Panc1 (cell line): ENCODE measurements at regions not wholly inside any gene's neighbourhood (a gene's known extent, or its start where the extent isn't known, plus 50 kb on each side); places are given as distances from the start of the nearest gene placed in this dataset.

Experiments
- ATAC-seq: fragments of 200-7000 bp; cut with Tn5 transposase; 2 replicates; pipeline ENCODE4 v1.9.1; 2020; ENCODE audit warnings: mild to moderate bottlenecking, moderate library complexity
- BruUV-seq: library from RNA; stranded (reverse); fragments of 400-500 nt; replicated peaks from 2 replicates; lab custom pipeline; 2021; lab: Mats Ljungman, UMichigan
- CTCF ChIA-PET: fragments of 300-600 bp; sonication (Branson Sonifier 250); formaldehyde crosslinking; loops from one replicate; lab custom pipeline; 2022; ENCODE audit warnings: antibody characterized with exemption; lab: Charles Lee
- POLR2A ChIA-PET: fragments of 300-600 bp; sonication (Branson Sonifier 250); formaldehyde crosslinking; loops from one replicate; lab custom pipeline; 2022; ENCODE audit warnings: antibody characterized with exemption; lab: Charles Lee
- DNase-seq: peaks from one replicate; pipeline ENCODE4 v3.0.0-alpha.2; 2010; ENCODE audit warnings: low read depth, low spot score
- H3K27ac ChIP-seq: 2 replicates; pipeline ENCODE4 v1.5.1; 2011; ENCODE audit warnings: mild to moderate bottlenecking, low read length, inconsistent platforms
- H3K27me3 ChIP-seq: fragments of 200-500 bp; sonication (Bioruptor generic); 2 replicates; pipeline ENCODE4 v1.6.0; 2014; ENCODE audit warnings: low read length, inconsistent platforms; ENCODE audit not compliant: control insufficient read depth, insufficient read depth
- H3K36me3 ChIP-seq: fragments of 200-500 bp; sonication (Bioruptor generic); 2 replicates; pipeline ENCODE4 v1.5.1; 2014; ENCODE audit warnings: inconsistent platforms, mild to moderate bottlenecking, low read length, moderate library complexity; ENCODE audit not compliant: control insufficient read depth, insufficient read depth
- H3K4me1 ChIP-seq: 2 replicates; pipeline ENCODE4 v1.5.1; 2011; ENCODE audit warnings: inconsistent platforms, mild to moderate bottlenecking, low read length, moderate library complexity; ENCODE audit not compliant: control insufficient read depth, insufficient read depth
- H3K4me3 ChIP-seq, 2 experiments: 2 replicates each; pipeline ENCODE4 v1.5.1; 2011 to 2012; ENCODE audit warnings: low read depth in 2 of 2, low read length in 2 of 2, mild to moderate bottlenecking in 2 of 2, inconsistent platforms in 1 of 2, moderate library complexity in 1 of 2
- H3K9me3 ChIP-seq: fragments of 200-500 bp; sonication (Bioruptor generic); 2 replicates; pipeline ENCODE4 v1.5.1; 2014; ENCODE audit warnings: low read depth, mild to moderate bottlenecking, inconsistent platforms, low read length, moderate library complexity; ENCODE audit not compliant: control insufficient read depth, insufficient read depth
- POLR2AphosphoS5 ChIP-seq: IDR thresholded peaks from 2 replicates; pipeline ENCODE4 v1.6.1; 2012; ENCODE audit warnings: mild to moderate bottlenecking, low read depth, low read length, moderate library complexity
- SIN3A ChIP-seq: IDR thresholded peaks from 2 replicates; pipeline ENCODE4 v1.6.1; 2012; ENCODE audit warnings: low read depth, mild to moderate bottlenecking, low read length, moderate library complexity, borderline replicate concordance; ENCODE audit not compliant: insufficient read depth
- TCF7L2 ChIP-seq: IDR thresholded peaks from 2 replicates; pipeline ENCODE4 v1.6.1; 2011; ENCODE audit warnings: mild to moderate bottlenecking, low read depth, low read length, inconsistent platforms
- in situ Hi-C: cut with HindIII; loops from 2 replicates; pipeline ENCODE4 v1.10.0; 2016; ENCODE audit warnings: low sequenced_read_pairs, low pct_unique_long_range_greater_than_20kb
- intact Hi-C: fragments of 100-400 bp; cut with micrococcal nuclease; formaldehyde crosslinking; loops from one replicate; pipeline ENCODE4 v1.10.0; 2022; ENCODE audit not compliant: unreplicated experiment
- TF ChIP-seq, protein P1 (sequence below), 2 experiments: IDR thresholded peaks; 2 replicates each; pipeline ENCODE4 v1.6.1; 2011 to 2012; ENCODE audit warnings: low read depth in 2 of 2, control low read depth in 1 of 2, low read length in 1 of 2, mild to moderate bottlenecking in 1 of 2, moderate library complexity in 1 of 2; ENCODE audit not compliant: insufficient read depth in 1 of 2
- TF ChIP-seq, protein P2 (sequence below): fragments of 450-650 bp; IDR thresholded peaks from 2 replicates; pipeline ENCODE4 v1.5.1; 2017; ENCODE audit warnings: mild to moderate bottlenecking

DNA sequence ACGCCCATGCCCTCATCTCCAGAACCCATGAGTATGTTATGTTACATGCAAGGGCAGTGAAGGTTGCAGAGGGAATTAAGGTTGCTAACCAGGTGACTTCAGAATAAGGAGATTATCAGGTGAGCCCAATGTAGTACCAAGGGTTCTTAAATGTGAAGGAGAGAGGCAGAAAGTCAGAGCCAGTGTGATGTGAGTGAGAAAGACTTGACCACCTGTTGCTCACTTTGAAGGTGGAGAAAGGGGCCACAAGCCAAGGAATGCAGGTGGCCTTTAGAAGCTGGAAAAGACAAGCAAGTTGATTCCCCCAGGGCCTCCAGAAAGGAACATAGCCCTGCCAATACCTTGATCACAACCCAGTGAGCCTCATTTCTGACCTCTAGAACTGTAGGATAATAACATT is 84.7 kb upstream of the CLDN14 start:
- CTCF ChIA-PET, result no interaction called here
- no TSS peak for BruUV-seq
- POLR2A ChIA-PET, result no interaction called here
- H3K36me3 ChIP-seq, result no peaks in the 10 kb centered on the region
- no peak overlapping the region for H3K27ac ChIP-seq
- peaks cover 5% of the 10 kb centered on the region; the same call in 1 of the 2 replicates for H3K27me3 ChIP-seq
- no peaks in the 10 kb centered on the region for H3K4me1 ChIP-seq
- DNase-seq (no peak), ATAC-seq (no peak)
- no peaks in the 10 kb centered on the region for H3K9me3 ChIP-seq
- H3K4me3 ChIP-seq, result no peak overlapping the region
- in situ Hi-C loops, result no loop called here
- intact Hi-C loops, result no loop called here
- TF ChIP-seq, protein P1, sequence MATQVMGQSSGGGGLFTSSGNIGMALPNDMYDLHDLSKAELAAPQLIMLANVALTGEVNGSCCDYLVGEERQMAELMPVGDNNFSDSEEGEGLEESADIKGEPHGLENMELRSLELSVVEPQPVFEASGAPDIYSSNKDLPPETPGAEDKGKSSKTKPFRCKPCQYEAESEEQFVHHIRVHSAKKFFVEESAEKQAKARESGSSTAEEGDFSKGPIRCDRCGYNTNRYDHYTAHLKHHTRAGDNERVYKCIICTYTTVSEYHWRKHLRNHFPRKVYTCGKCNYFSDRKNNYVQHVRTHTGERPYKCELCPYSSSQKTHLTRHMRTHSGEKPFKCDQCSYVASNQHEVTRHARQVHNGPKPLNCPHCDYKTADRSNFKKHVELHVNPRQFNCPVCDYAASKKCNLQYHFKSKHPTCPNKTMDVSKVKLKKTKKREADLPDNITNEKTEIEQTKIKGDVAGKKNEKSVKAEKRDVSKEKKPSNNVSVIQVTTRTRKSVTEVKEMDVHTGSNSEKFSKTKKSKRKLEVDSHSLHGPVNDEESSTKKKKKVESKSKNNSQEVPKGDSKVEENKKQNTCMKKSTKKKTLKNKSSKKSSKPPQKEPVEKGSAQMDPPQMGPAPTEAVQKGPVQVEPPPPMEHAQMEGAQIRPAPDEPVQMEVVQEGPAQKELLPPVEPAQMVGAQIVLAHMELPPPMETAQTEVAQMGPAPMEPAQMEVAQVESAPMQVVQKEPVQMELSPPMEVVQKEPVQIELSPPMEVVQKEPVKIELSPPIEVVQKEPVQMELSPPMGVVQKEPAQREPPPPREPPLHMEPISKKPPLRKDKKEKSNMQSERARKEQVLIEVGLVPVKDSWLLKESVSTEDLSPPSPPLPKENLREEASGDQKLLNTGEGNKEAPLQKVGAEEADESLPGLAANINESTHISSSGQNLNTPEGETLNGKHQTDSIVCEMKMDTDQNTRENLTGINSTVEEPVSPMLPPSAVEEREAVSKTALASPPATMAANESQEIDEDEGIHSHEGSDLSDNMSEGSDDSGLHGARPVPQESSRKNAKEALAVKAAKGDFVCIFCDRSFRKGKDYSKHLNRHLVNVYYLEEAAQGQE (IDR thresholded peaks at IDR 0.05; ENCODE audit: insufficient read depth in 1 of 2, low read depth in 2 of 2, low read length in 1 of 2), result no peak

DNA sequence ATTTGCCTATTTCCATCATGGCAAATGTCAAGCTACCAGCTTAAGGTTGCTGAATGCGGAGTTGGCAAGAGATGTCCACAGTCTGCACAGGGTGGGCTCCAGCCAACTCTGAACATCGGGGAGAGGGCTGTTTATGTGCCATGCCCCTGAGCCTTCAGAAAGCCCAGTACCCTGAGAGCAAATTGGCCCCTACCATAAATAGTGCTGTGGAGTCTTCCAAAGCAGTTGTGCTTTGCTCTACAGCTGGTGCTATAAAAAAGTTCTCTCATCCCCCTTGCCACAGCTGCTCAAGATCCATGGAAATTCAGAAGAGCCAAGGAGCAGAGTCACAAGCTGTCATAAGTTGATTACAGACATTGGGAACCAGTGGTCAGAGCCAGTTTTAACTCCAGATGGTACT is 85.6 kb upstream of the CLDN14 start:
- CTCF ChIA-PET, result interaction anchor here (0.6 kb wide), 1 partner anchor 92 kb away, joined by 5 read pairs; no protein-coding TSS in a partner anchor
- Histone ChIP-seq H3K9me3 (no peaks in the 10 kb centered on the region), H3K27ac (no peak overlapping the region), H3K36me3 (no peaks in the 10 kb centered on the region), H3K4me1 (no peaks in the 10 kb centered on the region), H3K4me3 (no peak overlapping the region), H3K27me3 (peaks cover 5% of the 10 kb centered on the region; the same call in 1 of the 2 replicates)
- DNase-seq, result no peak
- in situ Hi-C loops (no loop called here), intact Hi-C loops (no loop called here)
- POLR2A ChIA-PET, result no interaction called here
- ATAC-seq, result no peak
- TF ChIP-seq TCF7L2 (no peak), POLR2AphosphoS5 (no peak), SIN3A (no peak)
- TF ChIP-seq, protein P2, sequence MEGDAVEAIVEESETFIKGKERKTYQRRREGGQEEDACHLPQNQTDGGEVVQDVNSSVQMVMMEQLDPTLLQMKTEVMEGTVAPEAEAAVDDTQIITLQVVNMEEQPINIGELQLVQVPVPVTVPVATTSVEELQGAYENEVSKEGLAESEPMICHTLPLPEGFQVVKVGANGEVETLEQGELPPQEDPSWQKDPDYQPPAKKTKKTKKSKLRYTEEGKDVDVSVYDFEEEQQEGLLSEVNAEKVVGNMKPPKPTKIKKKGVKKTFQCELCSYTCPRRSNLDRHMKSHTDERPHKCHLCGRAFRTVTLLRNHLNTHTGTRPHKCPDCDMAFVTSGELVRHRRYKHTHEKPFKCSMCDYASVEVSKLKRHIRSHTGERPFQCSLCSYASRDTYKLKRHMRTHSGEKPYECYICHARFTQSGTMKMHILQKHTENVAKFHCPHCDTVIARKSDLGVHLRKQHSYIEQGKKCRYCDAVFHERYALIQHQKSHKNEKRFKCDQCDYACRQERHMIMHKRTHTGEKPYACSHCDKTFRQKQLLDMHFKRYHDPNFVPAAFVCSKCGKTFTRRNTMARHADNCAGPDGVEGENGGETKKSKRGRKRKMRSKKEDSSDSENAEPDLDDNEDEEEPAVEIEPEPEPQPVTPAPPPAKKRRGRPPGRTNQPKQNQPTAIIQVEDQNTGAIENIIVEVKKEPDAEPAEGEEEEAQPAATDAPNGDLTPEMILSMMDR, result no peak
- TF ChIP-seq, protein P1 (IDR thresholded peaks at IDR 0.05; ENCODE audit: insufficient read depth in 1 of 2, low read depth in 2 of 2, low read length in 1 of 2), result no peak
- no TSS peak for BruUV-seq
